ENCODE measurements at regions not wholly inside any gene's neighbourhood (a gene's known extent, or its start where the extent isn't known, plus 50 kb on each side); places are given as distances from the start of the nearest gene placed in this dataset.
A peak's percentile ranks its signal among the peaks of the same experiment; 100 is the strongest.

DNA sequence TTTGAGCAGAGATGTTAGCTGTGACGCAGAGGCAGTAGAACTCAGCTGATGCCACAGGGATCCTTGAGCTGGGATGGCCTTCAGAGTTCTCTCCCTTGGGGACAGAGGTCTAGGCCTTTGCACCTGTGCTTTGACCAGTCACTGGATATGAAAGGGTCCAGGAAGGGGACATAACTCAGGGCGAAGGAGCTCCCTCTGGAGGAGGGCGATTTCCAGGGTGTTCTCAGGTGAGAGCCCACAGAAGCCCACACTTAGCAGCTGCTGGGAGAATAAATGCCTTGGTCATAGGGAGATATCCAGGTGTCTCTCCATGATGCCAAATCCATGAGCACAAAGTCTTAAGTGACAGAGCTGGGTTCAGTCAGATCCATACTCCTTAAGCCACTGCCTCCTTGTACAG is 369.2 kb downstream of the NYAP2 start:
- TF ChIP-seq, protein P1, sequence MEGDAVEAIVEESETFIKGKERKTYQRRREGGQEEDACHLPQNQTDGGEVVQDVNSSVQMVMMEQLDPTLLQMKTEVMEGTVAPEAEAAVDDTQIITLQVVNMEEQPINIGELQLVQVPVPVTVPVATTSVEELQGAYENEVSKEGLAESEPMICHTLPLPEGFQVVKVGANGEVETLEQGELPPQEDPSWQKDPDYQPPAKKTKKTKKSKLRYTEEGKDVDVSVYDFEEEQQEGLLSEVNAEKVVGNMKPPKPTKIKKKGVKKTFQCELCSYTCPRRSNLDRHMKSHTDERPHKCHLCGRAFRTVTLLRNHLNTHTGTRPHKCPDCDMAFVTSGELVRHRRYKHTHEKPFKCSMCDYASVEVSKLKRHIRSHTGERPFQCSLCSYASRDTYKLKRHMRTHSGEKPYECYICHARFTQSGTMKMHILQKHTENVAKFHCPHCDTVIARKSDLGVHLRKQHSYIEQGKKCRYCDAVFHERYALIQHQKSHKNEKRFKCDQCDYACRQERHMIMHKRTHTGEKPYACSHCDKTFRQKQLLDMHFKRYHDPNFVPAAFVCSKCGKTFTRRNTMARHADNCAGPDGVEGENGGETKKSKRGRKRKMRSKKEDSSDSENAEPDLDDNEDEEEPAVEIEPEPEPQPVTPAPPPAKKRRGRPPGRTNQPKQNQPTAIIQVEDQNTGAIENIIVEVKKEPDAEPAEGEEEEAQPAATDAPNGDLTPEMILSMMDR (conservative IDR thresholded peaks at IDR 0.05; ENCODE audit: low read depth in 2 of 2): peak; percentile 10 to 51; a peak in 2 of 4 replicates
- no peak for TF ChIP-seq POLR2AphosphoS5 (IDR thresholded peaks at IDR 0.05; ENCODE audit: low read depth)
- no peak for TF ChIP-seq EZH2 (IDR thresholded peaks at IDR 0.05; ENCODE audit: low read depth, unreplicated experiment)
- TF ChIP-seq EZH2phosphoT487 (IDR thresholded peaks at IDR 0.05; ENCODE audit: unreplicated experiment): no peak
- TF ChIP-seq, protein P2, sequence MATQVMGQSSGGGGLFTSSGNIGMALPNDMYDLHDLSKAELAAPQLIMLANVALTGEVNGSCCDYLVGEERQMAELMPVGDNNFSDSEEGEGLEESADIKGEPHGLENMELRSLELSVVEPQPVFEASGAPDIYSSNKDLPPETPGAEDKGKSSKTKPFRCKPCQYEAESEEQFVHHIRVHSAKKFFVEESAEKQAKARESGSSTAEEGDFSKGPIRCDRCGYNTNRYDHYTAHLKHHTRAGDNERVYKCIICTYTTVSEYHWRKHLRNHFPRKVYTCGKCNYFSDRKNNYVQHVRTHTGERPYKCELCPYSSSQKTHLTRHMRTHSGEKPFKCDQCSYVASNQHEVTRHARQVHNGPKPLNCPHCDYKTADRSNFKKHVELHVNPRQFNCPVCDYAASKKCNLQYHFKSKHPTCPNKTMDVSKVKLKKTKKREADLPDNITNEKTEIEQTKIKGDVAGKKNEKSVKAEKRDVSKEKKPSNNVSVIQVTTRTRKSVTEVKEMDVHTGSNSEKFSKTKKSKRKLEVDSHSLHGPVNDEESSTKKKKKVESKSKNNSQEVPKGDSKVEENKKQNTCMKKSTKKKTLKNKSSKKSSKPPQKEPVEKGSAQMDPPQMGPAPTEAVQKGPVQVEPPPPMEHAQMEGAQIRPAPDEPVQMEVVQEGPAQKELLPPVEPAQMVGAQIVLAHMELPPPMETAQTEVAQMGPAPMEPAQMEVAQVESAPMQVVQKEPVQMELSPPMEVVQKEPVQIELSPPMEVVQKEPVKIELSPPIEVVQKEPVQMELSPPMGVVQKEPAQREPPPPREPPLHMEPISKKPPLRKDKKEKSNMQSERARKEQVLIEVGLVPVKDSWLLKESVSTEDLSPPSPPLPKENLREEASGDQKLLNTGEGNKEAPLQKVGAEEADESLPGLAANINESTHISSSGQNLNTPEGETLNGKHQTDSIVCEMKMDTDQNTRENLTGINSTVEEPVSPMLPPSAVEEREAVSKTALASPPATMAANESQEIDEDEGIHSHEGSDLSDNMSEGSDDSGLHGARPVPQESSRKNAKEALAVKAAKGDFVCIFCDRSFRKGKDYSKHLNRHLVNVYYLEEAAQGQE (IDR thresholded peaks at IDR 0.05; ENCODE audit: unreplicated experiment): no peak
- TF ChIP-seq NANOG (IDR thresholded peaks at IDR 0.05; ENCODE audit: borderline replicate concordance): no peak
- no peak for TF ChIP-seq CREB1 (CRISPR knock-in tag; IDR thresholded peaks at IDR 0.05; ENCODE audit: low read depth)
- no peak for TF ChIP-seq ZNF114 (CRISPR knock-in tag; IDR thresholded peaks at IDR 0.05)
- TF ChIP-seq, protein P3, sequence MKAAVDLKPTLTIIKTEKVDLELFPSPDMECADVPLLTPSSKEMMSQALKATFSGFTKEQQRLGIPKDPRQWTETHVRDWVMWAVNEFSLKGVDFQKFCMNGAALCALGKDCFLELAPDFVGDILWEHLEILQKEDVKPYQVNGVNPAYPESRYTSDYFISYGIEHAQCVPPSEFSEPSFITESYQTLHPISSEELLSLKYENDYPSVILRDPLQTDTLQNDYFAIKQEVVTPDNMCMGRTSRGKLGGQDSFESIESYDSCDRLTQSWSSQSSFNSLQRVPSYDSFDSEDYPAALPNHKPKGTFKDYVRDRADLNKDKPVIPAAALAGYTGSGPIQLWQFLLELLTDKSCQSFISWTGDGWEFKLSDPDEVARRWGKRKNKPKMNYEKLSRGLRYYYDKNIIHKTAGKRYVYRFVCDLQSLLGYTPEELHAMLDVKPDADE (IDR thresholded peaks at IDR 0.05): no peak
- no peak for TF ChIP-seq STAT1 (IDR thresholded peaks at IDR 0.05; ENCODE audit: unreplicated experiment)
